Common myeloid progenitor, CD34-positive (primary cell): ENCODE measurements at regions not wholly inside any gene's neighbourhood (a gene's known extent, or its start where the extent isn't known, plus 50 kb on each side); places are given as distances from the start of the nearest gene placed in this dataset.

Experiments used
- CTCF ChIA-PET: fragments of 350-600 bp; sonication (Branson Sonifier 250); formaldehyde crosslinking; loops from one replicate; lab custom pipeline; 2021; ENCODE audit warnings: antibody characterized with exemption; lab: Charles Lee
- POLR2A ChIA-PET: fragments of 350-600 bp; sonication (Branson Sonifier 250); formaldehyde crosslinking; loops from one replicate; lab custom pipeline; 2021; ENCODE audit warnings: antibody characterized with exemption; lab: Charles Lee
- DNase-seq, 3 donors: peaks; one replicate each; pipeline versions ENCODE4 v3.0.0 to v3.0.0-alpha.2; 2013
- H3K27ac ChIP-seq, 2 experiments: 1 replicate in 1 of 2; 2 replicates in 1 of 2; pipeline ENCODE4 v1.7.0; 2013; ENCODE audit warnings: inconsistent platforms in 2 of 2, low read length in 2 of 2, mild to moderate bottlenecking in 2 of 2, low read depth in 1 of 2, moderate library complexity in 1 of 2; ENCODE audit not compliant: severe bottlenecking in 2 of 2, insufficient read depth in 1 of 2, poor library complexity in 1 of 2
- H3K27me3 ChIP-seq, 5 experiments: replicated peaks in 2 of 5; 1 replicate in 3 of 5; 2 replicates in 2 of 5; pipeline versions ENCODE4 v1.6.1 to v1.7.0; 2013; ENCODE audit warnings: low read length in 4 of 5, mild to moderate bottlenecking in 2 of 5, moderate library complexity in 2 of 5, inconsistent platforms in 1 of 5; ENCODE audit not compliant: insufficient read depth in 5 of 5, control insufficient read depth in 4 of 5
- H3K36me3 ChIP-seq, 4 experiments: 1 replicate in 2 of 4; 2 replicates in 2 of 4; pipeline versions ENCODE4 v1.6.1 to v1.7.0; 2013; ENCODE audit warnings: low read length in 3 of 4, control low read depth in 1 of 4, mild to moderate bottlenecking in 1 of 4; ENCODE audit not compliant: control insufficient read depth in 4 of 4, insufficient read depth in 4 of 4
- H3K4me1 ChIP-seq, 4 experiments: 1 replicate in 3 of 4; 2 replicates in 1 of 4; pipeline versions ENCODE4 v1.6.1 to v1.7.1; 2013; ENCODE audit warnings: low read length in 3 of 4, mild to moderate bottlenecking in 3 of 4, control low read depth in 1 of 4, inconsistent platforms in 1 of 4, moderate library complexity in 1 of 4; ENCODE audit not compliant: control insufficient read depth in 4 of 4, insufficient read depth in 4 of 4; ENCODE audit errors: control extremely low read depth in 1 of 4
- H3K4me3 ChIP-seq, 7 experiments: 1 replicate in 4 of 7; 2 replicates in 3 of 7; pipeline versions ENCODE4 v1.5.1 to v1.7.0; 2013; ENCODE audit warnings: mild to moderate bottlenecking in 7 of 7, low read length in 6 of 7, moderate library complexity in 6 of 7, inconsistent platforms in 2 of 7, low read depth in 2 of 7, control low read depth in 1 of 7; ENCODE audit not compliant: insufficient read depth in 4 of 7, control insufficient read depth in 1 of 7; ENCODE audit errors: extremely low read depth in 1 of 7
- H3K9me3 ChIP-seq, 5 experiments: 1 replicate in 4 of 5; 2 replicates in 1 of 5; pipeline versions ENCODE4 v1.6.1 to v1.7.1; 2013; ENCODE audit warnings: low read length in 4 of 5, mild to moderate bottlenecking in 2 of 5, inconsistent platforms in 1 of 5, low read depth in 1 of 5, moderate library complexity in 1 of 5; ENCODE audit not compliant: control insufficient read depth in 4 of 5, insufficient read depth in 2 of 5; ENCODE audit errors: control extremely low read depth in 1 of 5
- whole genome bisulfite sequencing: methylation state at CpG from one replicate; pipeline ENCODE4 v1.1.5; 2013; ENCODE audit not compliant: insufficient coverage; 5-methylcytosine and 5-hydroxymethylcytosine counted together

DNA sequence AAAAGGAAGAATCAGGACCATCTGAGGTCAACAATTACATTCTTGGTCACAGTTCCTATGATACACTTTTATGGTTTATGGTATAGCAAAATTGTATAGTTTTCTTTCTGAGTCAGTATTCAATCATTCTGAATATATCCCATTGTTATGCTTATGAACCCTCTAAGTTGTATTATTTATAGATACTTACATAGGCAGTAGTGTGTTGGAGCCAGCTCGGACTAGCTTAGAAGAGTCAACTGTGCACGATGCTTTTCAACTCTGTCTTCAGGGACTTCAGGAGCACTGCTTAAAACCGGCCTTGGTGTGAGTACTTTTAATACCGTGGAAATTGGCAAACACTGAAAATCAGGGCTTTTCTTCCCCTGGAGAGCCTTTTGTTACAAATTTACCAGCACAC is 215.7 kb downstream of the IKZF2 start:
- Histone ChIP-seq H3K27ac (no peak overlapping the region), H3K4me3 (no peak overlapping the region), H3K4me1 (no peaks in the 10 kb centered on the region), H3K27me3 (no peaks in the 10 kb centered on the region), H3K36me3 (no peaks in the 10 kb centered on the region), H3K9me3 (no peaks in the 10 kb centered on the region)
- WGBS = 100% methylated on average over 4 of the region's 4 CpGs
- ChIA-PET POLR2A (no interaction called here), CTCF (interaction anchor here (0.7 kb wide), 1 partner anchor 46 kb away, joined by 4 read pairs; no protein-coding TSS in a partner anchor)
- no peak for DNase-seq

DNA sequence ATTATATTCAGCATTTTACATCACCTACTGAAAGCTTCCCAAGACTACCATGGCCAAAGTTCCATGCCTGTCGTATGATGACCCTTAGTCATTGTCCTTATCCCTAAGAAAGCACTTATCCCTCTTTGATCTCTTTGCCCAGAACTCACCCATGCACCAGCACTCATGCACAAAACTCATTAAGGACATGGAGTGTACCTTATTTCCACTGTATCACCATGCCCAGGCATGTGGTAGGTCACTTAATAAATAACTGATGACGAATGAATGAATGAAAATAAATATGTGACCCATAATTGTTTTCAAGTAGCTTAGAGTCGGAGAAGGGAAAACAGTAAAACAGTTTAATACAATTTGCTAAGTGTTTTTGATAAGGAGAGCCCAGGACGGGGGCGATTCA is 220.1 kb downstream of the IKZF2 start:
- CTCF ChIA-PET = no interaction called here
- WGBS = 96% methylated on average over 4 of the region's 5 CpGs
- no peak for DNase-seq
- POLR2A ChIA-PET = no interaction called here
- H3K36me3 ChIP-seq = no peaks in the 10 kb centered on the region
- H3K4me3 ChIP-seq = no peak overlapping the region
- no peaks in the 10 kb centered on the region for H3K9me3 ChIP-seq
- no peak overlapping the region for H3K27ac ChIP-seq
- no peaks in the 10 kb centered on the region for H3K4me1 ChIP-seq
- H3K27me3 ChIP-seq = no peaks in the 10 kb centered on the region

DNA sequence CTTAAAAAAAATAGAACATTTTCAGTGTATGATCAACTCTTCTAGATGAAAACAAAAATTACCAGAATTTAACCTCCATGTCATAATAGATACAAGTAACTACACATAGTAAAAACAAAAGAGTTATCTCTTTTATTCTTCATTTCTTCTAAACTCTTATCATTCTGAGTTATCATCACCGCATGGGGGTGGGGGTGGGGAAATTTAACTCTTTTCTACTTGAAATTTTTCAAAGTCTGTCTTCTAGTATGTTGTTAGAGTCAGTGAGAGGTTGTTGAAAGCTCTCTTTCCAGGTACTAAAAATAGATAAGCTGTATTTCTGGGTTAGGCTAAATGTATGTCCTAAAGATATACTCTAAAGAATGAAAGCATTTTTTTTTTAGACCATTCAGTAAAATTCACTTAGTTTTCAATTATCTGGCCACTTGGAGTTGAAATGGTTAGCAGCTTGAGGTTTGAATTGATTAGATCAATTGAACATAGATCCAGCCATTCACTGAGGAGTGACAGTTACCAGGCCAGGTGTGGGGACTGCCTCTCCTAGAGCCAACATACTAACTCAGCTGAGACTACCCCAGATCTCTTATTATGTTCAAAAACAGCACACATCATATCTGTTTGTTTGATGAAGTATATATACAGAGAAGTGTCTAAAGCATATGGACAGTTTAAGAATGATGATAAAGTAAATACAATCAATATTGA is 220.7 kb downstream of the IKZF2 start:
- H3K36me3 ChIP-seq = no peaks in the 10 kb centered on the region
- H3K9me3 ChIP-seq = no peaks in the 10 kb centered on the region
- POLR2A ChIA-PET = no interaction called here
- no CpG with 5 or more reads among the region's 1 CpG for WGBS
- H3K27ac ChIP-seq = no peak overlapping the region
- no peaks in the 10 kb centered on the region for H3K4me1 ChIP-seq
- H3K4me3 ChIP-seq = no peak overlapping the region
- CTCF ChIA-PET = no interaction called here
- DNase-seq = no peak
- H3K27me3 ChIP-seq = no peaks in the 10 kb centered on the region

GRCh38 chr2:212929971-212930370 is 221.4 kb downstream of the IKZF2 start:
- Histone ChIP-seq H3K9me3 (no peaks in the 10 kb centered on the region), H3K27me3 (no peaks in the 10 kb centered on the region), H3K4me3 (no peak overlapping the region), H3K36me3 (no peaks in the 10 kb centered on the region), H3K27ac (no peak overlapping the region), H3K4me1 (no peaks in the 10 kb centered on the region)
- ChIA-PET POLR2A (no interaction called here), CTCF (interaction anchor here (1.2 to 1.5 kb wide), 2 partner anchors 10 to 11 kb away, joined by 3 to 4 read pairs; no protein-coding TSS in a partner anchor)
- no peak for DNase-seq
- no CpG with 5 or more reads among the region's 3 CpGs for WGBS

- no peaks in the 10 kb centered on the region for H3K27me3 ChIP-seq
- no peak overlapping the region for H3K27ac ChIP-seq
- WGBS = 100% methylated on average over 1 of the region's 2 CpGs
- no peak for DNase-seq
- H3K9me3 ChIP-seq = peaks cover 0 to 3% (median 0%) of the 10 kb centered on the region in 5 experiments
- H3K36me3 ChIP-seq = no peaks in the 10 kb centered on the region
- POLR2A ChIA-PET = no interaction called here
- no peak overlapping the region for H3K4me3 ChIP-seq
- CTCF ChIA-PET = interaction anchor here (1.2 to 1.5 kb wide), 2 partner anchors 10 to 12 kb away, joined by 3 to 4 read pairs; no protein-coding TSS in a partner anchor
- H3K4me1 ChIP-seq = no peaks in the 10 kb centered on the region
Observed at GRCh38 chr2:212929116-212929515, 222.3 kb downstream of the IKZF2 start.

DNA sequence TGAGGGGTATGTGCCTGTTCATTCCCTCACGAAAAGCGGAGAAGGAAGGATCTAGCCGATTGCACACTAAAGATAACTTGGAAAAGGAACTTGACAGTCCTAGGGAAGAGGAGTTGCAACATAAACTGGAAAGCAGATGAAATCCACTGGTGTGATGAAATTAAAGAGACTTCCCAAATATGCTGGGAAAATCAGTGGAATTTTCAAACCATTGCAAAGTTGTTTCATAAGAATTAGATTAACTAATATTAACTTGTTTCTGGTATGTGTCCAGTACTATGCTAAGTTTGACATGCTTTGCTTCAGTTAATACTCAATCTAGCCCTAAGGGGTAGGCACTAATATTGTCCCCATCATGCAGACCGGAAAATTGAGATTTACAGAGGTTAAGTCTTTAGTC is 222.7 kb downstream of the IKZF2 start:
- POLR2A ChIA-PET = no interaction called here
- Histone ChIP-seq H3K27me3 (no peaks in the 10 kb centered on the region), H3K36me3 (no peaks in the 10 kb centered on the region), H3K4me1 (no peaks in the 10 kb centered on the region), H3K4me3 (no peak overlapping the region), H3K27ac (no peak overlapping the region), H3K9me3 (peaks cover 0 to 3% (median 0%) of the 10 kb centered on the region in 5 experiments)
- CTCF ChIA-PET = interaction anchor here (1.5 kb wide), 1 partner anchor 11 kb away, joined by 4 read pairs; no protein-coding TSS in a partner anchor
- WGBS = 97% methylated on average over 4 of the region's 4 CpGs
- DNase-seq = no peak

DNA sequence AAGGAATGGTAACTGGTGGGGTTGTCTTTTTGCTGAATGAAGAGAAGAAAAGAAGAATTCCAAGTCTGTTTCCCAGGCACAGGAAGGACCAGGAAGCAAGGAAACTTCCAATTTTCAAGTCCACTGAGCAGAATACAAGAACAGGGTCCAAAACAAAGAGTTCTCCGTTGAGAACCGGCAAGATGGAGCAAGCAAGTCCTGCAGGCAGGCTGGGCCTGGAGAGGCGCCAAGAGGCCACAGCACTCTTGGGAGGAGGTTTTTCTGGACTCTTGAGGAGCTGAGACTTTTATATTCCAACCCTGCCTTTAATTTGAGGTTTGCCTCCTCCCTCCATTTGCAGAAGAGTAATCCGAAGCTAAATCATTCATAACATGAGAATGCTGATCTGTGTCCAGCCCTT is 224.5 kb downstream of the IKZF2 start:
- CTCF ChIA-PET = interaction anchor here (1.0 to 1.7 kb wide), 2 partner anchors 18 to 235 kb away, joined by 3 to 4 read pairs; no protein-coding TSS in a partner anchor

More for the DNA sequence above, 224.5 kb downstream of the IKZF2 start:
- H3K9me3 ChIP-seq = peaks cover 0 to 3% (median 0%) of the 10 kb centered on the region in 5 experiments
- 100% methylated on average over 1 of the region's 4 CpGs for WGBS
- H3K4me1 ChIP-seq = no peaks in the 10 kb centered on the region
- H3K27me3 ChIP-seq = no peaks in the 10 kb centered on the region
- POLR2A ChIA-PET = no interaction called here
- DNase-seq = no peak
- H3K36me3 ChIP-seq = no peaks in the 10 kb centered on the region
- H3K27ac ChIP-seq = no peak overlapping the region
- H3K4me3 ChIP-seq = no peak overlapping the region
